ACC112 (cell line): ENCODE measurements at regions not wholly inside any gene's neighbourhood (a gene's known extent, or its start where the extent isn't known, plus 50 kb on each side); places are given as distances from the start of the nearest gene placed in this dataset.
"Not testable (repeated sequence)": the region's sequence is repeated elsewhere in the genome, so short reads cannot be mapped to it uniquely, and the experiment has no call there.

Source experiments
- H2AFZ ChIP-seq: fragments of 200-600 bp; sonication (generic); one replicate; pipeline ENCODE4 v1.6.0; 2017; ENCODE audit warnings: antibody characterized with exemption, low read length; ENCODE audit not compliant: unreplicated experiment
- H3K27ac ChIP-seq: fragments of 200-600 bp; sonication (generic); 2 replicates; pipeline ENCODE4 v1.5.1; 2014; ENCODE audit warnings: low read depth, mild to moderate bottlenecking, antibody characterized with exemption, low read length, moderate library complexity
- H3K27me3 ChIP-seq: fragments of 200-600 bp; sonication (generic); 2 replicates; pipeline ENCODE4 v1.6.1; 2014; ENCODE audit warnings: mild to moderate bottlenecking, antibody characterized with exemption, low read length, moderate library complexity, mixed read lengths; ENCODE audit not compliant: insufficient read depth
- H3K36me3 ChIP-seq: fragments of 200-600 bp; sonication (generic); 2 replicates; pipeline ENCODE4 v1.6.1; 2016; ENCODE audit warnings: mild to moderate bottlenecking, antibody characterized with exemption, low read length, moderate library complexity, mixed read lengths; ENCODE audit not compliant: insufficient read depth
- H3K4me1 ChIP-seq: fragments of 200-600 bp; sonication (generic); one replicate; pipeline ENCODE4 v1.6.1; 2016; ENCODE audit warnings: low read length, mixed read lengths; ENCODE audit not compliant: insufficient read depth, unreplicated experiment, control insufficient read depth
- H3K4me3 ChIP-seq: fragments of 200-600 bp; sonication (generic); 2 replicates; pipeline ENCODE4 v1.5.1; 2014; ENCODE audit warnings: mild to moderate bottlenecking, low read depth, low read length
- H3K79me2 ChIP-seq: fragments of 200-600 bp; sonication (generic); one replicate; pipeline ENCODE4 v1.6.0; 2016; ENCODE audit warnings: low read length; ENCODE audit not compliant: control insufficient read depth, unreplicated experiment, insufficient read depth

DNA sequence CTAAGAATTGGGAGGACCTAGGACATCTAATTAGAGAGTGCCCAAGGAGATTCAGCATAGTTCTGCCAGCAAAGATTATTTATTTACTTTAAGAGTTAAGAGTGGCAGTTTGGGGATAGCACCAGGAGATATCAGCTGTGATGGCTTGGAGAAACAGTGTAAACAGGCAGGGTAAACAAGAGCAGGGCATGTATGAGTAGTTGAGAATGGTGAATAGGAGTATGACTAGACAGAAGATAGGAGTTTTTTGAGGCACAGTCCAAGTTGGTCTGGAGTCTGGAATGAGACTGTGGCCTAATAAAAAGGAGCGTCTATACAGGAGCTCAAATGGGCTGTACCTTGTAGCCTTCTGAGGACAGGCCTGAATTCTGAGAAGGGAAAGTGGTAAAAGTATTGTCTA lies 404.1 kb downstream of the BCKDHB start:
- not testable (repeated sequence) for H3K27me3 ChIP-seq, H3K79me2 ChIP-seq, H3K27ac ChIP-seq

GRCh38 chr6:80508885-80509630 lies 402.6 kb downstream of the BCKDHB start:
- Histone ChIP-seq H3K36me3 (no peaks in the 10 kb centered on the region), H2AFZ (no peak overlapping the region), H3K4me1 (peaks cover 5% of the 10 kb centered on the region), H3K27me3 (no peaks in the 10 kb centered on the region), H3K4me3 (no peak overlapping the region), H3K27ac (no peak overlapping the region), H3K79me2 (no peaks in the 10 kb centered on the region)

More for the DNA sequence above, 404.1 kb downstream of the BCKDHB start:
- not testable (repeated sequence) for H3K36me3 ChIP-seq, H3K4me1 ChIP-seq, H2AFZ ChIP-seq, H3K4me3 ChIP-seq

GRCh38 chr6:80504882-80505281 lies 398.4 kb downstream of the BCKDHB start:
- Histone ChIP-seq H3K4me1 (peaks cover 5% of the 10 kb centered on the region), H2AFZ (no peak overlapping the region), H3K4me3 (no peak overlapping the region), H3K36me3 (no peaks in the 10 kb centered on the region), H3K27ac (no peak overlapping the region), H3K79me2 (no peaks in the 10 kb centered on the region), H3K27me3 (no peaks in the 10 kb centered on the region)

DNA sequence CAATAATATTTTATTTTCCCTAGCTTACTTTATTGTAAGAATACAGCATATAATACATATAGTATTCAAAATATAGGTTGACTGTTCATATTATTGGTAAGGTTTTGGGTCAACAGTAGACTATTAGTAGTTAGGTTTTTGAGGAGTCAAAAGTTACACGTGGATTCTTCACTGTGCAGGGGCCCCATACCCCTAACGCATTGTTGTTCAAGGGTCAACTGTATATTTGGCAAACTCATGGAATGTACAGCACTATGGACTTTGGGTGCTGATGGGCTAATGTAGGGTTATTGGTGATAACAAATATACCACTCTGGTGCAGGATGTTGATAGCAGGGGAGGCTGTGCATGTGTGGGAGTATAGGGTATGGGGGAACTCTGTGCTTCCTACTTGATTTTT lies 397.2 kb downstream of the BCKDHB start:
- Histone ChIP-seq H3K27me3 (no peaks in the 10 kb centered on the region), H3K4me1 (peaks cover under 1% of the 10 kb centered on the region), H3K4me3 (no peak overlapping the region), H2AFZ (no peak overlapping the region), H3K27ac (no peak overlapping the region), H3K79me2 (no peaks in the 10 kb centered on the region), H3K36me3 (no peaks in the 10 kb centered on the region)

DNA sequence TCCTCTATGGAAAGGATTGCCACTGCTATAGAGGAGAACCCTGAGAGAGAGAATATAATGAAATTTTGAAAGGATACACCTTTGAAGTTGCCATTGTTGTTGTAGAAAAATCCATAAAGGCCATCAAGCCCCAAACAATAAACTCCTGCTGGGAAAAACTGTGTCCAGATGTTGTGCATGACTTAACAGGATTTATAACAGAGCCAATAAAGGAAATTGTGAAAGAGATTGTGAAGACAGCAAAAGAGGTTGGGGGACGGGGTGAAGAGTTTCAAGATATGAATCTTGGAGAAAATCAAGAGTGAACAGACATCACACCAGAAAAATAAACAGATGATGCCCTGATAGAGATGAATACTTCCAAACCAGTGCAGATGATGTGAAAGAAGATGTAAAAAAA lies 396.4 kb downstream of the BCKDHB start:
- Histone ChIP-seq H3K4me1 (no peaks in the 10 kb centered on the region), H3K27me3 (no peaks in the 10 kb centered on the region), H3K79me2 (no peaks in the 10 kb centered on the region), H3K27ac (no peak overlapping the region), H3K4me3 (no peak overlapping the region), H3K36me3 (no peaks in the 10 kb centered on the region), H2AFZ (no peak overlapping the region)

GRCh38 chr6:80501636-80502035 lies 395.2 kb downstream of the BCKDHB start:
- Histone ChIP-seq H3K27ac (no peak overlapping the region), H3K36me3 (no peaks in the 10 kb centered on the region), H3K4me1 (no peaks in the 10 kb centered on the region), H3K79me2 (no peaks in the 10 kb centered on the region), H3K27me3 (no peaks in the 10 kb centered on the region), H3K4me3 (no peak overlapping the region), H2AFZ (no peak overlapping the region)

- not testable (repeated sequence) for H2AFZ ChIP-seq, H3K36me3 ChIP-seq, H3K27ac ChIP-seq, H3K4me3 ChIP-seq, H3K79me2 ChIP-seq, H3K4me1 ChIP-seq, H3K27me3 ChIP-seq
Measured at GRCh38 chr6:80497696-80498486, 391.4 kb downstream of the BCKDHB start.

GRCh38 chr6:80489911-80490635 lies 383.6 kb downstream of the BCKDHB start:
- H3K36me3 ChIP-seq = no peaks in the 10 kb centered on the region
- H3K4me1 ChIP-seq = no peaks in the 10 kb centered on the region
- H3K4me3 ChIP-seq = no peak overlapping the region
- H3K79me2 ChIP-seq = no peaks in the 10 kb centered on the region
- no peak overlapping the region for H3K27ac ChIP-seq
- H3K27me3 ChIP-seq = no peaks in the 10 kb centered on the region
- no peak overlapping the region for H2AFZ ChIP-seq

GRCh38 chr6:80488190-80488589 lies 381.7 kb downstream of the BCKDHB start:
- Histone ChIP-seq H3K27me3 (no peaks in the 10 kb centered on the region), H3K36me3 (no peaks in the 10 kb centered on the region), H3K27ac (no peak overlapping the region), H3K4me1 (no peaks in the 10 kb centered on the region), H2AFZ (no peak overlapping the region), H3K4me3 (no peak overlapping the region), H3K79me2 (no peaks in the 10 kb centered on the region)

DNA sequence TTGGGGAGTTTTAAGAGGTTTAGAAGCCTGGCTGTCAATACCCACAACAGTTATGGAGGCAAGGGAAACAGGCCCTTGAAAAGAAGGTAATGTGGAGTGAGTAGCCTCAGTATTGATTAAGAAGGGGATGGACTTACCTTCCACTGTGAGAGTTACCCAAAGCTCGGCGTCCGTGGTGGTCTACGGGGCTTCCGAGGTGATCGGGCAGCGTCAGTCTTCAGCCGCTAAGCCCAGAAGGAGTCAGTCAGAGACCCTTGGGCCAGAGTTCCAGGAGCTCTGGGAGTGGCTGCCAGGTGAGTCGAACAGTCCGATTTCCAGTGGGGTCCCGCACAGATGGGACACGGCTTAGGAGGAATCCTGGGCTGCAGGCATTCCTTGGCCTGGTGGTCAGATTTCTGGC lies 379.0 kb downstream of the BCKDHB start:
- not testable (repeated sequence) for H3K4me3 ChIP-seq, H3K79me2 ChIP-seq, H3K27ac ChIP-seq, H2AFZ ChIP-seq, H3K27me3 ChIP-seq, H3K4me1 ChIP-seq, H3K36me3 ChIP-seq
